SU-DHL-6 (cell line): ENCODE measurements at regions not wholly inside any gene's neighbourhood (a gene's known extent, or its start where the extent isn't known, plus 50 kb on each side); places are given as distances from the start of the nearest gene placed in this dataset.

Experiments
- EZH2phosphoT487 ChIP-seq: fragments of 200-600 bp; sonication (generic), shearing (Covaris generic); conservative IDR thresholded peaks from 2 replicates; pipeline ENCODE4 v1.6.1; 2018; ENCODE audit warnings: mild to moderate bottlenecking, antibody characterized with exemption, low read length, moderate library complexity, mixed read lengths
- TF ChIP-seq, protein P1 (sequence below): fragments of 200-600 bp; sonication (generic); IDR thresholded peaks from one replicate; pipeline ENCODE4 v1.5.1; 2017; ENCODE audit warnings: antibody characterized with exemption, mild to moderate bottlenecking, low read length, moderate library complexity; ENCODE audit not compliant: insufficient read depth, poor library complexity, severe bottlenecking

DNA sequence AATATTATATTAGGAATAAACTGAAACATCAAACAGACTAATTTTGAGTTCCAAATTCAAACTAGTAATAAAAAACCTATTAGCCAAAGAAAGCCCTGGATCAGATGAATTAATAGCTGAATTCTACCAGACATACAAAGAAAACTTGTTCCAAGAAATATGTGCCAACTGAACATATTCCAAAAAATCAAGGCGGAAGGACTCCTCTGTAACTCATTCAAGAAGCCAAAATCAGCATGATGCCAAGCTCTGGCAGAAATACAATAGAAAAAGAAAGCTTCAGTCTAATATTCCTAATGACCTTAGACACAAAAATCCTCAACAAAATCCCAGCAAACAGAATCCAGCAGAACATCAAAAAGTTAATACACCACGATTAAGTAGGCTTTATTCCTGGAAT, 619.1 kb upstream of the COX7C start:
- TF ChIP-seq EZH2phosphoT487: no peak
- TF ChIP-seq, protein P1, sequence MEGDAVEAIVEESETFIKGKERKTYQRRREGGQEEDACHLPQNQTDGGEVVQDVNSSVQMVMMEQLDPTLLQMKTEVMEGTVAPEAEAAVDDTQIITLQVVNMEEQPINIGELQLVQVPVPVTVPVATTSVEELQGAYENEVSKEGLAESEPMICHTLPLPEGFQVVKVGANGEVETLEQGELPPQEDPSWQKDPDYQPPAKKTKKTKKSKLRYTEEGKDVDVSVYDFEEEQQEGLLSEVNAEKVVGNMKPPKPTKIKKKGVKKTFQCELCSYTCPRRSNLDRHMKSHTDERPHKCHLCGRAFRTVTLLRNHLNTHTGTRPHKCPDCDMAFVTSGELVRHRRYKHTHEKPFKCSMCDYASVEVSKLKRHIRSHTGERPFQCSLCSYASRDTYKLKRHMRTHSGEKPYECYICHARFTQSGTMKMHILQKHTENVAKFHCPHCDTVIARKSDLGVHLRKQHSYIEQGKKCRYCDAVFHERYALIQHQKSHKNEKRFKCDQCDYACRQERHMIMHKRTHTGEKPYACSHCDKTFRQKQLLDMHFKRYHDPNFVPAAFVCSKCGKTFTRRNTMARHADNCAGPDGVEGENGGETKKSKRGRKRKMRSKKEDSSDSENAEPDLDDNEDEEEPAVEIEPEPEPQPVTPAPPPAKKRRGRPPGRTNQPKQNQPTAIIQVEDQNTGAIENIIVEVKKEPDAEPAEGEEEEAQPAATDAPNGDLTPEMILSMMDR: no peak
